Choroid plexus epithelial cell (primary cell): ENCODE measurements at regions not wholly inside any gene's neighbourhood (a gene's known extent, or its start where the extent isn't known, plus 50 kb on each side); places are given as distances from the start of the nearest gene placed in this dataset.

Source experiments
- DNase-seq: peaks from one replicate; pipeline ENCODE4 v3.0.0-alpha.2; 2010; ENCODE audit warnings: low read depth
- H3K4me3 ChIP-seq: 2 replicates; pipeline ENCODE4 v1.5.1; 2011; ENCODE audit warnings: low read depth, mild to moderate bottlenecking, control low read depth, low read length, moderate library complexity
- CTCF ChIP-seq: conservative IDR thresholded peaks from 2 replicates; pipeline ENCODE4 v1.5.1; 2011; ENCODE audit warnings: low read depth, mild to moderate bottlenecking, control low read depth, inconsistent platforms, low read length, moderate library complexity

- TF ChIP-seq CTCF: no peak
Observed at GRCh38 chr6:30009113-30009512, 52.0 kb upstream of the POLR1H start.

More at GRCh38 chr6:30009113-30009512, 52.0 kb upstream of the POLR1H start:
- no peak for DNase-seq
- no peak overlapping the region for H3K4me3 ChIP-seq
